ENCODE measurements at regions not wholly inside any gene's neighbourhood (a gene's known extent, or its start where the extent isn't known, plus 50 kb on each side); places are given as distances from the start of the nearest gene placed in this dataset.

DNA sequence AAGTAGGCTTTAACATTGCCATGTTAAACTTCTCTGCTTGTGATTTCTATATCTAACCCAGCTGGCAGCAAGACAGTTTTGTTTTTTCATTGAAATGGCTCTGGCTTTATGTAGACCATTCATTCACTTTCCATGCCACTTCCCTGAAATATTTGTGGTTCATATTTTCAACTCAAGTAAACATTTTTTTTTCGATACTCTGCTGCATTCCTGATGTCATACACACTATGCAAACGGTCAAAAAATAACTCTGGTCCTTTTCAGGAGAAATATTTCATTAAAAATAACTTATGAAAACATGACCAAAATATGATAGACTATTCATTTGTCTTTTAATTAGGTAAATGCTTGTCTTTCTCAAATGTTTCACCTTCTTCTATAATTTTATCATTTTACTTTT lies 116.3 kb downstream of the USP22 start (continued):
- TF ChIP-seq, protein P1, sequence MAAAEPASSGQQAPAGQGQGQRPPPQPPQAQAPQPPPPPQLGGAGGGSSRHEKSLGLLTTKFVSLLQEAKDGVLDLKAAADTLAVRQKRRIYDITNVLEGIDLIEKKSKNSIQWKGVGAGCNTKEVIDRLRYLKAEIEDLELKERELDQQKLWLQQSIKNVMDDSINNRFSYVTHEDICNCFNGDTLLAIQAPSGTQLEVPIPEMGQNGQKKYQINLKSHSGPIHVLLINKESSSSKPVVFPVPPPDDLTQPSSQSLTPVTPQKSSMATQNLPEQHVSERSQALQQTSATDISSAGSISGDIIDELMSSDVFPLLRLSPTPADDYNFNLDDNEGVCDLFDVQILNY (CRISPR knock-in tag; IDR thresholded peaks at IDR 0.05) = no peak
- TF ChIP-seq, protein P2, sequence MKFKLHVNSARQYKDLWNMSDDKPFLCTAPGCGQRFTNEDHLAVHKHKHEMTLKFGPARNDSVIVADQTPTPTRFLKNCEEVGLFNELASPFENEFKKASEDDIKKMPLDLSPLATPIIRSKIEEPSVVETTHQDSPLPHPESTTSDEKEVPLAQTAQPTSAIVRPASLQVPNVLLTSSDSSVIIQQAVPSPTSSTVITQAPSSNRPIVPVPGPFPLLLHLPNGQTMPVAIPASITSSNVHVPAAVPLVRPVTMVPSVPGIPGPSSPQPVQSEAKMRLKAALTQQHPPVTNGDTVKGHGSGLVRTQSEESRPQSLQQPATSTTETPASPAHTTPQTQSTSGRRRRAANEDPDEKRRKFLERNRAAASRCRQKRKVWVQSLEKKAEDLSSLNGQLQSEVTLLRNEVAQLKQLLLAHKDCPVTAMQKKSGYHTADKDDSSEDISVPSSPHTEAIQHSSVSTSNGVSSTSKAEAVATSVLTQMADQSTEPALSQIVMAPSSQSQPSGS (CRISPR knock-in tag; IDR thresholded peaks at IDR 0.05; ENCODE audit: borderline replicate concordance, low read depth) = no peak
- TF ChIP-seq NFE2L1 (CRISPR knock-in tag; IDR thresholded peaks at IDR 0.05) (no peak), TEAD1 (CRISPR knock-in tag; IDR thresholded peaks at IDR 0.05) (no peak), ZNF396 (CRISPR knock-in tag; IDR thresholded peaks at IDR 0.05; ENCODE audit: borderline replicate concordance) (no peak), FOXP1 (CRISPR knock-in tag; IDR thresholded peaks at IDR 0.05; ENCODE audit: borderline replicate concordance) (no peak), AR (CRISPR knock-in tag; IDR thresholded peaks at IDR 0.05) (no peak), ETV6 (CRISPR knock-in tag; IDR thresholded peaks at IDR 0.05) (no peak), ZBTB21 (CRISPR knock-in tag; IDR thresholded peaks at IDR 0.05; ENCODE audit: borderline replicate concordance) (no peak), NR1H2 (CRISPR knock-in tag; IDR thresholded peaks at IDR 0.05) (no peak)
- TF ChIP-seq, protein P3, sequence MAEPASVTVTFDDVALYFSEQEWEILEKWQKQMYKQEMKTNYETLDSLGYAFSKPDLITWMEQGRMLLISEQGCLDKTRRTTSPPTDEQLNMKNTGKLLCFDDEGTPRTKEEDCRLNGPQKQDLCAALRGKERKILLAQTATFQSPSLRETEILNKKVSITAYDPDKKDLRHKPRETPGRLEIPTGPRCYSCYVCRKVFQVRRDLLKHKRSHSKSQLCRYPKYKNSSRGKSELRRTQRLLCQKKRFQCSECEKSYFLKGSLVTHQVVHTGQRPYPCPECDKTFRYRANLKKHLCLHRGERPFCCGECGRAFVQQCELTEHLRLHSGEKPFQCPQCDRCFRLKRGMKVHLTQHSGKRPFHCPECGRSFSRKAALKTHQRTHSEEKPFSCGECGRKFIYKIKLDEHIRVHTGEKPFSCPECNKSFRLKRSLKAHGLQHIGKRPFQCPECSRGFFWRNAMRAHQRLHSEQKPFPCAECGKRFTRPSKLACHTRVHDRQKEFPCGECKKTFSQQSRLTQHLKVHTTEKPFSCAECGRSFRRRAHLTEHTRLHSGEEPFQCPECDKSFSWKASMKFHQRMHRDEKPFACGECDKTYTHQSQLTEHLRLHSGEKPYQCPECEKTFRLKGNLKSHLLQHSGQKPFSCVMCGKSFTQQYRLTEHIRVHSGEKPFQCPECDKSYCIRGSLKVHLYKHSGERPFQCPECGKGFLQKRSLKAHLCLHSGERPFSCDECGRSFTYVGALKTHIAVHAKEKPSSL (CRISPR knock-in tag; conservative IDR thresholded peaks at IDR 0.05) = no peak
- TF ChIP-seq, protein P4, sequence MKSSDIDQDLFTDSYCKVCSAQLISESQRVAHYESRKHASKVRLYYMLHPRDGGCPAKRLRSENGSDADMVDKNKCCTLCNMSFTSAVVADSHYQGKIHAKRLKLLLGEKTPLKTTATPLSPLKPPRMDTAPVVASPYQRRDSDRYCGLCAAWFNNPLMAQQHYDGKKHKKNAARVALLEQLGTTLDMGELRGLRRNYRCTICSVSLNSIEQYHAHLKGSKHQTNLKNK (CRISPR knock-in tag; IDR thresholded peaks at IDR 0.05) = no peak

DNA sequence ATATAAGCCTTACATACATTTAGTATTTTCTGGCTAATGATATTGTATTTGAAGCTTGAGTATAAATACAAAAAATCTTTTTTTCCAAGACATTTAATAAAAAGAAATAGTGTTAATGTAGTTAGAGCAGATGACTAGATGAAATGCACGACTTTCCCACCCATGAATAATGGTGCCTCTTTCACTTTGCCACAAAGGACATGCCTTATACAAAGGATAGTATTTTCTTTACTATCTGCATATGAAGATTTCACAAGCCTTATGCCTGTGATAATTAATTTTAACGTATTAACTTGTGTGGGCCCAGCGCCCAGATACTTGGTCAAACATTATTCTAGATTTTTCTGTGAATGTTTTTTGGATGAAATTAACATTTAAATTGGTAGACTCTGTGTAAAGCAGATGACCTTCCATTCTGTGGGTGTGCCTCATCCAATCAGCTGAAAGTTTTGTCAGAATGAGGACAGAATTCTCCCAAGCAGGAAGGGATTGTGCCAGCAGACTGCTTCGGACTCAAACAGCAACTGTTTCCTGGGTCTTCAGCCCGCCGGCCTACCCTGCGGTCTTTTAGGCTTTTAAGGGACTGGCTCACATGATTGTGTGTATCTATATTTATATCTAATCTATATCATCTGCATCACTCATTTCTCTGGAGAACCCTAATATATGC lies 115.4 kb downstream of the USP22 start:
- Mint-ChIP-seq H3K9me3 (no peaks in the 10 kb centered on the region), H3K36me3 (peaks cover 7% of the 10 kb centered on the region; the same call in 1 of the 2 replicates), H3K27ac (no peak overlapping the region), H3K27me3 (ENCODE audit: low read depth) (no peaks in the 10 kb centered on the region), H3K4me3 (no peak overlapping the region), H3K4me1 (peaks cover 4% of the 10 kb centered on the region; the same call in 1 of the 2 replicates)
- ChIA-PET CTCF (interaction anchor here (1.3 kb wide), 1 partner anchor 66 kb away, joined by 5 read pairs; no protein-coding TSS in a partner anchor), POLR2A (no interaction called here)
- ATAC-seq (0 out of 2 replicates have a peak, but pooled peaks have one; percentile 30), DNase-seq (ENCODE audit: low spot score) (no peak)
- TF ChIP-seq ETV6 (CRISPR knock-in tag; IDR thresholded peaks at IDR 0.05) (no peak), ZNF532 (CRISPR knock-in tag; IDR thresholded peaks at IDR 0.05; ENCODE audit: borderline replicate concordance) (no peak), ZNF671 (CRISPR knock-in tag; IDR thresholded peaks at IDR 0.05) (no peak), ZSCAN18 (CRISPR knock-in tag; IDR thresholded peaks at IDR 0.05) (no peak), CBFB (CRISPR knock-in tag; IDR thresholded peaks at IDR 0.05; ENCODE audit: low read depth) (no peak)
- TF ChIP-seq, protein P5, sequence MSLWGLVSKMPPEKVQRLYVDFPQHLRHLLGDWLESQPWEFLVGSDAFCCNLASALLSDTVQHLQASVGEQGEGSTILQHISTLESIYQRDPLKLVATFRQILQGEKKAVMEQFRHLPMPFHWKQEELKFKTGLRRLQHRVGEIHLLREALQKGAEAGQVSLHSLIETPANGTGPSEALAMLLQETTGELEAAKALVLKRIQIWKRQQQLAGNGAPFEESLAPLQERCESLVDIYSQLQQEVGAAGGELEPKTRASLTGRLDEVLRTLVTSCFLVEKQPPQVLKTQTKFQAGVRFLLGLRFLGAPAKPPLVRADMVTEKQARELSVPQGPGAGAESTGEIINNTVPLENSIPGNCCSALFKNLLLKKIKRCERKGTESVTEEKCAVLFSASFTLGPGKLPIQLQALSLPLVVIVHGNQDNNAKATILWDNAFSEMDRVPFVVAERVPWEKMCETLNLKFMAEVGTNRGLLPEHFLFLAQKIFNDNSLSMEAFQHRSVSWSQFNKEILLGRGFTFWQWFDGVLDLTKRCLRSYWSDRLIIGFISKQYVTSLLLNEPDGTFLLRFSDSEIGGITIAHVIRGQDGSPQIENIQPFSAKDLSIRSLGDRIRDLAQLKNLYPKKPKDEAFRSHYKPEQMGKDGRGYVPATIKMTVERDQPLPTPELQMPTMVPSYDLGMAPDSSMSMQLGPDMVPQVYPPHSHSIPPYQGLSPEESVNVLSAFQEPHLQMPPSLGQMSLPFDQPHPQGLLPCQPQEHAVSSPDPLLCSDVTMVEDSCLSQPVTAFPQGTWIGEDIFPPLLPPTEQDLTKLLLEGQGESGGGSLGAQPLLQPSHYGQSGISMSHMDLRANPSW (CRISPR knock-in tag; conservative IDR thresholded peaks at IDR 0.05; ENCODE audit: low read depth) = no peak
- TF ChIP-seq, protein P1 (CRISPR knock-in tag; IDR thresholded peaks at IDR 0.05) = no peak
